Stimulated activated CD4-positive, alpha-beta T cell treated with anti-CD3 and anti-CD28 coated beads, TNF-alpha, amount 100 ng/mL, for 1 hour (primary cell): ENCODE measurements at regions not wholly inside any gene's neighbourhood (a gene's known extent, or its start where the extent isn't known, plus 50 kb on each side); places are given as distances from the start of the nearest gene placed in this dataset.

Source experiments
- DNase-seq, 3 donors: peaks; one replicate each; pipeline ENCODE4 v3.0.0-alpha.2; 2020; ENCODE audit warnings: low read depth in 3 of 3, low spot score in 1 of 3

GRCh38 chr7:39883812-39884390, 66.2 kb upstream of the CDK13 start:
- no peak for DNase-seq

- DNase-seq = no peak
Observed at GRCh38 chr7:39888171-39888853, 61.7 kb upstream of the CDK13 start.

- DNase-seq = no peak
Observed at GRCh38 chr7:39890411-39890810, 59.6 kb upstream of the CDK13 start.

GRCh38 chr7:39891894-39892293, 58.2 kb upstream of the CDK13 start:
- DNase-seq = no peak

- no peak for DNase-seq
Observed at GRCh38 chr7:39892361-39892760, 57.7 kb upstream of the CDK13 start.

GRCh38 chr7:39894904-39895303, 55.2 kb upstream of the CDK13 start:
- no peak for DNase-seq

GRCh38 chr7:39896840-39897239, 53.2 kb upstream of the CDK13 start:
- no peak for DNase-seq

- DNase-seq = no peak
Observed at GRCh38 chr7:39898867-39899266, 51.2 kb upstream of the CDK13 start.
